ENCODE measurements at regions not wholly inside any gene's neighbourhood (a gene's known extent, or its start where the extent isn't known, plus 50 kb on each side); places are given as distances from the start of the nearest gene placed in this dataset.

DNA sequence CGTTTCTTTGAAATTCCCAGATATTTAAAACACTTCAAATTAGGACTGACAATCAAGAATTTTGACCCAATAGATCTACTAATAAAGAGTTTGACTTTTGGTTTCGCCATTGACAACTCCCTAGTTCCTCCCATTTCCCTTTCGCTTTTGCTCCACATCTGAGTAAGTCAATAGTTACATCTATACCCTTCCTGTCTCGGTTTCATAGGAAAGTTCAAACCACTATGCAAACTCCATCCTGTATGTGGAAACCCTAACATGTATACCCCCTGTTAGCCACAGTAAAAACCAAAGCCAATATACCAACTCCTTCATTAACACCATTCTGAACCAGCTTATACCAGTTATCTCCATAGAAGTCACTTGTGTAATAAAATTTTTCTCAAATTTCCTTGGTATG, 311.1 kb downstream of the MMUT start:
- H3K9me3 ChIP-seq = peaks cover 0 to 6% (median 0%) of the 10 kb centered on the region in 12 donors
- no peak overlapping the region for H3K27ac ChIP-seq
- intact Hi-C loops (cut with DNase I) = no loop called here
- TF ChIP-seq, protein P1, sequence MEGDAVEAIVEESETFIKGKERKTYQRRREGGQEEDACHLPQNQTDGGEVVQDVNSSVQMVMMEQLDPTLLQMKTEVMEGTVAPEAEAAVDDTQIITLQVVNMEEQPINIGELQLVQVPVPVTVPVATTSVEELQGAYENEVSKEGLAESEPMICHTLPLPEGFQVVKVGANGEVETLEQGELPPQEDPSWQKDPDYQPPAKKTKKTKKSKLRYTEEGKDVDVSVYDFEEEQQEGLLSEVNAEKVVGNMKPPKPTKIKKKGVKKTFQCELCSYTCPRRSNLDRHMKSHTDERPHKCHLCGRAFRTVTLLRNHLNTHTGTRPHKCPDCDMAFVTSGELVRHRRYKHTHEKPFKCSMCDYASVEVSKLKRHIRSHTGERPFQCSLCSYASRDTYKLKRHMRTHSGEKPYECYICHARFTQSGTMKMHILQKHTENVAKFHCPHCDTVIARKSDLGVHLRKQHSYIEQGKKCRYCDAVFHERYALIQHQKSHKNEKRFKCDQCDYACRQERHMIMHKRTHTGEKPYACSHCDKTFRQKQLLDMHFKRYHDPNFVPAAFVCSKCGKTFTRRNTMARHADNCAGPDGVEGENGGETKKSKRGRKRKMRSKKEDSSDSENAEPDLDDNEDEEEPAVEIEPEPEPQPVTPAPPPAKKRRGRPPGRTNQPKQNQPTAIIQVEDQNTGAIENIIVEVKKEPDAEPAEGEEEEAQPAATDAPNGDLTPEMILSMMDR (IDR thresholded peaks at IDR 0.05) = no peak
- no peak for TF ChIP-seq POLR2A (IDR thresholded peaks at IDR 0.05)
- H3K27me3 ChIP-seq = no peaks in the 10 kb centered on the region
- DNase-seq (no peak), ATAC-seq (no peak)
- H3K36me3 ChIP-seq = no peaks in the 10 kb centered on the region
- H3K4me3 ChIP-seq = no peak overlapping the region
- no peaks in the 10 kb centered on the region for H3K4me1 ChIP-seq
- WGBS, 4 donors = 72 to 82% (median 76%) methylated on average over 4 of the region's 4 CpGs

DNA sequence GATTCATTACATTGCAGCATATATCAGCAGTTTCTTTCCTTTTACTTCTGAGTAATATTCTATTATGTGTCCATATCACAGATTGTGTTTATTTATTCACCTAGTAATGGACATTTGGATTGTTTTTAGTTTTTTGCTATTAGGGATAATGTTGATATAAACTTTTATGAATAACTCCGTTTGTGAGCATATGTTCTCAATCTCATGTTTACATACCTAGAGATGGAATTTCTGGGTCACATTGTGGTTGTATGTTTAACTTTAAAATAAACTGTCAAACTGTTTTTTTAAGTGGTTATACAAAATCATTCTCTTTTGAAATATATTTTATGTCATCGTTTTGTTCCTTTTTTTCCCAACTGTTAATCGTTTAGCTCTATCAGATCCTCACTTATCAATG, 311.6 kb downstream of the MMUT start:
- no peak overlapping the region for H3K27ac ChIP-seq
- intact Hi-C loops (cut with DNase I) = no loop called here
- no peak overlapping the region for H3K4me3 ChIP-seq
- ATAC-seq (no peak), DNase-seq (no peak)
- 76 to 82% (median 78%) methylated on average over 3 of the region's 3 CpGs for WGBS, 4 donors
- no peaks in the 10 kb centered on the region for H3K36me3 ChIP-seq
- peaks cover 0 to 11% (median 0%) of the 10 kb centered on the region in 12 donors for H3K9me3 ChIP-seq
- TF ChIP-seq, protein P1 (IDR thresholded peaks at IDR 0.05) = no peak
- TF ChIP-seq POLR2A (IDR thresholded peaks at IDR 0.05) = no peak
- no peaks in the 10 kb centered on the region for H3K4me1 ChIP-seq
- no peaks in the 10 kb centered on the region for H3K27me3 ChIP-seq

DNA sequence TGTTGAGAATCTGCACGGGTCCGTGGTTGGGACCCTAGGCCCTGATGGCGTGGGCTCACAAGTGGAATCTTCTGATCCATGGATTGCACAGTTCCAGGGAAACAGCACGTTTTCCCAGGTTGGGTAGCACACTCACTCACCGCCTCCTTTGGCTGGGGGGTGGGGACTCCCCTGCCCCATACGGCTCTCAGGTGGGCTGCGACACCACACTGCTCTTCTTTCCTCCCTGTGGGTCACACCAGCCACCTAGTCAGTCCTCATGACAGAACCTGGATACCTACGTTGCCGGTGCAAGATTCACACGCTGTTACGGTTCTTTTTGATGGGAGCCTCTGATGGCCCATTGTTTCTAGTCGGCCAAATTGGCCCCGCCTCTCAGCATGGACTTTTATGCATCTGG, 312.0 kb downstream of the MMUT start:
- H3K4me3 ChIP-seq = no peak overlapping the region
- no peaks in the 10 kb centered on the region for H3K27me3 ChIP-seq
- ATAC-seq (no peak), DNase-seq (no peak)
- intact Hi-C loops (cut with DNase I) = no loop called here
- TF ChIP-seq, protein P1 (IDR thresholded peaks at IDR 0.05) = no peak
- H3K9me3 ChIP-seq = peaks cover 0 to 11% (median 0%) of the 10 kb centered on the region in 12 donors
- 87 to 92% (median 88%) methylated on average over 12 to 13 of the region's 13 CpGs for WGBS, 4 donors
- H3K27ac ChIP-seq = no peak overlapping the region
- H3K4me1 ChIP-seq = no peaks in the 10 kb centered on the region
- no peaks in the 10 kb centered on the region for H3K36me3 ChIP-seq

DNA sequence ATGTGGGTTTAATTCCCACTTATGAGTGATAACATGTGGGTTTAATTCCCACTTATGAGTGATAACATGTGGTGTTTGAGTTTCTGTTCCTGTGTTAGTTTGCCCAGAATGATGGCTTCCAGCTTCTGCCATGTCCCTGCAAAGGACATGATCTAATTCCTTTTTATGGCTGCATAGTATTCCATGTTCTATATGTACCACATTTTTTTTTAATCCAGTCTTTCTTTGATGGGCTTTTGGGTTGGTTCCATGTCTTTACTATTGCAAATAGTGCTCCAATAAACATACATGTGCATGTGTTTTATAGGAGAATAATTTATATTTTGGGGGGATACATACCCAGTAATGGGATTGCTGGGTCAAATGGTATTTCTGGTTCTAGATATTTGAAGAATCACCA, 317.8 kb downstream of the MMUT start:
- no peak for DNase-seq
- no peak overlapping the region for H3K27ac ChIP-seq
- intact Hi-C loops (cut with DNase I) = no loop called here
- H3K27me3 ChIP-seq = no peaks in the 10 kb centered on the region
- TF ChIP-seq POLR2A (IDR thresholded peaks at IDR 0.05) = no peak
- TF ChIP-seq, protein P1 (IDR thresholded peaks at IDR 0.05) = no peak
- H3K9me3 ChIP-seq = peaks cover 0 to 16% (median 0%) of the 10 kb centered on the region in 12 donors
- H3K4me3 ChIP-seq = no peak overlapping the region
- no peaks in the 10 kb centered on the region for H3K4me1 ChIP-seq
- H3K36me3 ChIP-seq = no peaks in the 10 kb centered on the region
- no peak for ATAC-seq
